ENCODE measurements at regions not wholly inside any gene's neighbourhood (a gene's known extent, or its start where the extent isn't known, plus 50 kb on each side); places are given as distances from the start of the nearest gene placed in this dataset.

GRCh38 chr3:20808864-20809263 is 622.9 kb upstream of the SGO1 start:
- BruUV-seq (replicated peaks) = no TSS peak
- POLR2A ChIA-PET = no interaction called here
- Mint-ChIP-seq H3K9me3 (ENCODE audit: unreplicated experiment) (peaks cover 11% of the 10 kb centered on the region), H3K27me3 (ENCODE audit: insufficient read depth, unreplicated experiment) (no peaks in the 10 kb centered on the region), H3K4me3 (ENCODE audit: unreplicated experiment) (no peak overlapping the region), H3K36me3 (ENCODE audit: insufficient read depth, unreplicated experiment) (no peaks in the 10 kb centered on the region), H3K27ac (ENCODE audit: low read depth, unreplicated experiment) (no peak overlapping the region), H3K4me1 (ENCODE audit: insufficient read depth, unreplicated experiment) (no peaks in the 10 kb centered on the region)
- CTCF ChIA-PET = no interaction called here
- intact Hi-C loops (cut with micrococcal nuclease) = no loop called here
- no peak for DNase-seq (ENCODE audit: unreplicated experiment)
- TF ChIP-seq CTCF (IDR thresholded peaks at IDR 0.05; ENCODE audit: unreplicated experiment) = no peak

- POLR2A ChIA-PET = no interaction called here
Observed at GRCh38 chr3:20798666-20799065, 612.7 kb upstream of the SGO1 start.

GRCh38 chr3:20787005-20787404 is 601.0 kb upstream of the SGO1 start:
- POLR2A ChIA-PET = no interaction called here
- H3K27ac Mint-ChIP-seq (ENCODE audit: low read depth, unreplicated experiment) = no peak overlapping the region
- no TSS peak for BruUV-seq (replicated peaks)
- intact Hi-C loops (cut with micrococcal nuclease) = no loop called here
- no peaks in the 10 kb centered on the region for H3K4me1 Mint-ChIP-seq (ENCODE audit: insufficient read depth, unreplicated experiment)
- H3K4me3 Mint-ChIP-seq (ENCODE audit: unreplicated experiment) = no peak overlapping the region
- DNase-seq (ENCODE audit: unreplicated experiment) = no peak
- no peak for TF ChIP-seq CTCF (IDR thresholded peaks at IDR 0.05; ENCODE audit: unreplicated experiment)
- H3K36me3 Mint-ChIP-seq (ENCODE audit: insufficient read depth, unreplicated experiment) = no peaks in the 10 kb centered on the region
- no peaks in the 10 kb centered on the region for H3K27me3 Mint-ChIP-seq (ENCODE audit: insufficient read depth, unreplicated experiment)
- CTCF ChIA-PET = interaction anchor here (0.7 kb wide), 1 partner anchor 1440 kb away, joined by 3 read pairs; no protein-coding TSS in a partner anchor
- no peaks in the 10 kb centered on the region for H3K9me3 Mint-ChIP-seq (ENCODE audit: unreplicated experiment)

More at GRCh38 chr3:20798666-20799065, 612.7 kb upstream of the SGO1 start:
- Mint-ChIP-seq H3K4me1 (ENCODE audit: insufficient read depth, unreplicated experiment) (no peaks in the 10 kb centered on the region), H3K27me3 (ENCODE audit: insufficient read depth, unreplicated experiment) (no peaks in the 10 kb centered on the region), H3K9me3 (ENCODE audit: unreplicated experiment) (peaks cover 8% of the 10 kb centered on the region), H3K36me3 (ENCODE audit: insufficient read depth, unreplicated experiment) (no peaks in the 10 kb centered on the region), H3K4me3 (ENCODE audit: unreplicated experiment) (no peak overlapping the region), H3K27ac (ENCODE audit: low read depth, unreplicated experiment) (no peak overlapping the region)
- intact Hi-C loops (cut with micrococcal nuclease) = no loop called here
- TF ChIP-seq CTCF (IDR thresholded peaks at IDR 0.05; ENCODE audit: unreplicated experiment) = no peak
- CTCF ChIA-PET = no interaction called here
- no peak for DNase-seq (ENCODE audit: unreplicated experiment)
- BruUV-seq (replicated peaks) = no TSS peak

- no peak for DNase-seq (ENCODE audit: unreplicated experiment)
- no peaks in the 10 kb centered on the region for H3K9me3 Mint-ChIP-seq (ENCODE audit: unreplicated experiment)
- no peaks in the 10 kb centered on the region for H3K4me1 Mint-ChIP-seq (ENCODE audit: insufficient read depth, unreplicated experiment)
- no TSS peak for BruUV-seq (replicated peaks)
- ChIA-PET CTCF (no interaction called here), POLR2A (no interaction called here)
- H3K27me3 Mint-ChIP-seq (ENCODE audit: insufficient read depth, unreplicated experiment) = no peaks in the 10 kb centered on the region
- TF ChIP-seq CTCF (IDR thresholded peaks at IDR 0.05; ENCODE audit: unreplicated experiment) = no peak
- intact Hi-C loops (cut with micrococcal nuclease) = no loop called here
- no peak overlapping the region for H3K4me3 Mint-ChIP-seq (ENCODE audit: unreplicated experiment)
- no peaks in the 10 kb centered on the region for H3K36me3 Mint-ChIP-seq (ENCODE audit: insufficient read depth, unreplicated experiment)
- no peak overlapping the region for H3K27ac Mint-ChIP-seq (ENCODE audit: low read depth, unreplicated experiment)
Observed at GRCh38 chr3:20776692-20777091, 590.7 kb upstream of the SGO1 start.
